ENCODE measurements at regions not wholly inside any gene's neighbourhood (a gene's known extent, or its start where the extent isn't known, plus 50 kb on each side); places are given as distances from the start of the nearest gene placed in this dataset.

- no peak overlapping the region for H3K27ac ChIP-seq
- WGBS, 2 donors: 69 to 83% methylated on average over 4 of the region's 5 CpGs
- H3K4me1 ChIP-seq: no peaks in the 10 kb centered on the region
- TF ChIP-seq, protein P1, sequence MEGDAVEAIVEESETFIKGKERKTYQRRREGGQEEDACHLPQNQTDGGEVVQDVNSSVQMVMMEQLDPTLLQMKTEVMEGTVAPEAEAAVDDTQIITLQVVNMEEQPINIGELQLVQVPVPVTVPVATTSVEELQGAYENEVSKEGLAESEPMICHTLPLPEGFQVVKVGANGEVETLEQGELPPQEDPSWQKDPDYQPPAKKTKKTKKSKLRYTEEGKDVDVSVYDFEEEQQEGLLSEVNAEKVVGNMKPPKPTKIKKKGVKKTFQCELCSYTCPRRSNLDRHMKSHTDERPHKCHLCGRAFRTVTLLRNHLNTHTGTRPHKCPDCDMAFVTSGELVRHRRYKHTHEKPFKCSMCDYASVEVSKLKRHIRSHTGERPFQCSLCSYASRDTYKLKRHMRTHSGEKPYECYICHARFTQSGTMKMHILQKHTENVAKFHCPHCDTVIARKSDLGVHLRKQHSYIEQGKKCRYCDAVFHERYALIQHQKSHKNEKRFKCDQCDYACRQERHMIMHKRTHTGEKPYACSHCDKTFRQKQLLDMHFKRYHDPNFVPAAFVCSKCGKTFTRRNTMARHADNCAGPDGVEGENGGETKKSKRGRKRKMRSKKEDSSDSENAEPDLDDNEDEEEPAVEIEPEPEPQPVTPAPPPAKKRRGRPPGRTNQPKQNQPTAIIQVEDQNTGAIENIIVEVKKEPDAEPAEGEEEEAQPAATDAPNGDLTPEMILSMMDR (IDR thresholded peaks at IDR 0.05): no peak
- no peak for TF ChIP-seq POLR2A (IDR thresholded peaks at IDR 0.05)
- no peaks in the 10 kb centered on the region for H3K27me3 ChIP-seq
- no peak overlapping the region for H3K4me3 ChIP-seq
- H3K36me3 ChIP-seq: no peaks in the 10 kb centered on the region
- intact Hi-C loops (cut with DNase I): no loop called here
- H3K9me3 ChIP-seq: no peaks in the 10 kb centered on the region
- DNase-seq: no peak
Measured at GRCh38 chr2:7685342-7686015, 768.3 kb downstream of the RNF144A start.

GRCh38 chr2:7686016-7686385, 768.8 kb downstream of the RNF144A start:
- Histone ChIP-seq H3K4me3 (no peak overlapping the region), H3K36me3 (no peaks in the 10 kb centered on the region), H3K9me3 (no peaks in the 10 kb centered on the region), H3K4me1 (no peaks in the 10 kb centered on the region), H3K27ac (no peak overlapping the region), H3K27me3 (no peaks in the 10 kb centered on the region)
- TF ChIP-seq, protein P1 (IDR thresholded peaks at IDR 0.05): no peak
- no peak for TF ChIP-seq POLR2A (IDR thresholded peaks at IDR 0.05)
- 83 to 89% methylated on average over 3 of the region's 3 CpGs for WGBS, 2 donors
- DNase-seq: no peak
- intact Hi-C loops (cut with DNase I): no loop called here

GRCh38 chr2:7691961-7692656, 774.9 kb downstream of the RNF144A start:
- Histone ChIP-seq H3K4me3 (no peak overlapping the region), H3K9me3 (no peaks in the 10 kb centered on the region), H3K36me3 (no peaks in the 10 kb centered on the region), H3K4me1 (no peaks in the 10 kb centered on the region), H3K27ac (no peak overlapping the region), H3K27me3 (no peaks in the 10 kb centered on the region)
- TF ChIP-seq, protein P1 (IDR thresholded peaks at IDR 0.05): no peak
- no peak for TF ChIP-seq POLR2A (IDR thresholded peaks at IDR 0.05)
- WGBS, 2 donors: 52 to 62% methylated on average over 3 of the region's 3 CpGs
- intact Hi-C loops (cut with DNase I): no loop called here
- no peak for DNase-seq

DNA sequence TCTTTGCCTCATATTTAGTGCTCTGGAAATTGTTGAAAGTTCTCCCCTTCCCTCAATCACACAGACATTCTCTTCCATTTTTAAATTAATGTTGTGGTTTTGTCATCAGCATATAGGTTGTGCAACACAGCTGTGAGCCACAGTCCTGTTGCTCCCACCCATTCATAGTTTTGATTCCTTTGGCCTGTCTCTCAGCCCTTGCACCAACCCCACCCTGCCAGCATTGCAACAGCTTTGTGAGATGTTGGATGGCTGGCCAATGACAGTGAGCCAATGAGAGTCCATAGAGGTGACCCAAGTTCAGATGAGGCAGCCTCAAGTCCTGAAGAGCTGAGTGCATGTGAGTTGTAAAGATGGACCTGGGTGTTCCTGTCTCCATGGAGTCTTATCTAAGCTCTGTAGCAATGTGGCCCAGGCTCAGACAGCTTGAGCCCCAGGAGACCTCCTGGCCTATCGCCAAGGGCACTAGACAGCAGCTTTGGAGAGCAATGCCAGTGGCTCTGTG, 775.5 kb downstream of the RNF144A start:
- Histone ChIP-seq H3K4me3 (no peak overlapping the region), H3K36me3 (no peaks in the 10 kb centered on the region), H3K9me3 (no peaks in the 10 kb centered on the region), H3K4me1 (no peaks in the 10 kb centered on the region), H3K27me3 (no peaks in the 10 kb centered on the region), H3K27ac (no peak overlapping the region)
- 100% methylated on average over 1 of the region's 1 CpG; no CpG with 5 or more reads in 1 of the 2 donors for WGBS, 2 donors
- TF ChIP-seq, protein P1 (IDR thresholded peaks at IDR 0.05): no peak
- TF ChIP-seq POLR2A (IDR thresholded peaks at IDR 0.05): no peak
- intact Hi-C loops (cut with DNase I): no loop called here
- DNase-seq: no peak
